Tibial artery (tissue), 4 donors: ENCODE measurements at regions not wholly inside any gene's neighbourhood (a gene's known extent, or its start where the extent isn't known, plus 50 kb on each side); places are given as distances from the start of the nearest gene placed in this dataset.

Source experiments
- DNase-seq, 2 donors: peaks; one replicate each; pipeline ENCODE4 v3.0.0-alpha.2; 2019
- H3K27ac ChIP-seq, 2 donors: fragments of 200-600 bp; sonication (generic) in 1 of 2; 1 replicate in 1 of 2; 2 replicates in 1 of 2; pipeline ENCODE4 v1.5.1; 2018 to 2019; ENCODE audit warnings: mild to moderate bottlenecking in 1 of 2
- H3K27me3 ChIP-seq, 2 donors: fragments of 200-600 bp; sonication (generic) in 1 of 2; one replicate each; pipeline versions ENCODE4 v1.5.1 to v1.6.0; 2016 to 2019
- H3K36me3 ChIP-seq, 3 donors: fragments of 200-600 bp; sonication (generic) in 2 of 3; one replicate each; pipeline ENCODE4 v1.5.1; 2016 to 2019; ENCODE audit warnings: mild to moderate bottlenecking in 2 of 3
- H3K4me1 ChIP-seq, 4 donors: fragments of 200-600 bp; sonication (generic) in 2 of 4; 1 replicate in 3 of 4; 2 replicates in 1 of 4; pipeline ENCODE4 v1.5.1; 2016 to 2019
- H3K4me3 ChIP-seq, 2 donors: fragments of 200-600 bp; sonication (generic) in 1 of 2; 1 replicate in 1 of 2; 2 replicates in 1 of 2; pipeline ENCODE4 v1.5.1; 2018 to 2019; ENCODE audit warnings: mild to moderate bottlenecking in 2 of 2
- H3K9me3 ChIP-seq, 3 donors: fragments of 200-600 bp; sonication (generic) in 1 of 3; one replicate each; pipeline ENCODE4 v1.5.1; 2016 to 2019
- CTCF ChIP-seq, 2 experiments: fragments of 200-600 bp in 1 of 2; fragments of 450-650 bp in 1 of 2; IDR thresholded peaks; one replicate each; pipeline ENCODE4 v1.5.1; 2017 to 2019; ENCODE audit warnings: antibody characterized with exemption in 2 of 2, mild to moderate bottlenecking in 1 of 2, moderate library complexity in 1 of 2
- intact Hi-C: fragments of 100-400 bp; cut with DNase I; formaldehyde crosslinking; loops from one replicate; pipeline ENCODE4 v1.15.0; 2023; ENCODE audit warnings: low total_unique reads

DNA sequence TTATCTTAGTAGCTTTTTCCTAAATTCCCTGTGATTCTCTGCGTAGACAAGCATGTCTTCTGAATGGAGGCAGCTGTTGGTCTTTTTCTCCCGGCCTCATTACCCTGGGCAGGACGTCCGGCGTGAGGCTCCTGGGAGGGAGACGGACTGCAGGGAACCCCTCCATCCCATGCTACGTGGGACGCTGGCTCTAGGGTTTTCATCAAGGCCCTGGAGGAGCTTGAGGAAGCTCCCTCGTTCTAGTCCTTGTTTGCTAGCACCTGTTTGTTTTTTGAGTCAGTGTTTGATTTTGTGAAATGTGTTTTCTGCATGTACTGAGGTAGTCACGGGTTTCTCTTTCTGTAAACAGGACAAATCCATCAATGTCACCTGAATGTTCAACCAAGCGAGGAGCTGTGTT lies 99.3 kb upstream of the TMEM18 start:
- H3K36me3 ChIP-seq, result no peaks in the 10 kb centered on the region
- no peak overlapping the region for H3K27ac ChIP-seq
- no peaks in the 10 kb centered on the region for H3K4me1 ChIP-seq
- no peak for DNase-seq
- TF ChIP-seq CTCF (IDR thresholded peaks at IDR 0.05), result no peak
- intact Hi-C loops, result no loop called here
- no peak overlapping the region for H3K4me3 ChIP-seq
- H3K9me3 ChIP-seq, result no peaks in the 10 kb centered on the region
- peaks cover 0 to 4% of the 10 kb centered on the region in 2 donors for H3K27me3 ChIP-seq

DNA sequence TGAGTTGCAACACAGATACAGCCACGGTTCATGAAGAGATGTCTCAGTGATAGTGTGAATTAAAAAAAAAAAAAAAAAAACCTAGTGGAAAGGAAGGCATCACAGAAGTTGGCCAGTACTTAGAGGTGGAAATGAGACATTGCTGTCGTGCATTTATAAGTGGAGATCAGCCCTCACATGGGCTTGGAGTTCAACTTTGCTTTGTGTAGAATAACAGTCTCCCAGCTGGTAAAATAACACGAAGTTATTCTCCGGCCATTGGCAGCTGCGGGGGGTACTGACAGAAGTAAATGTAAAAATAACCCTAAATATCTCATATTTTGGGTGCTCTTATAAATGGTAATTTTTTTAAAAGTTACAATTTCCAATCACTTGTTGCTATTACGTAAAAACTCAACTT lies 98.8 kb upstream of the TMEM18 start:
- H3K36me3 ChIP-seq, result no peaks in the 10 kb centered on the region
- no peak overlapping the region for H3K27ac ChIP-seq
- H3K9me3 ChIP-seq, result no peaks in the 10 kb centered on the region
- TF ChIP-seq CTCF (IDR thresholded peaks at IDR 0.05), result no peak
- H3K4me1 ChIP-seq, result no peaks in the 10 kb centered on the region
- H3K27me3 ChIP-seq, result peaks cover 0 to 4% of the 10 kb centered on the region in 2 donors
- H3K4me3 ChIP-seq, result no peak overlapping the region
- intact Hi-C loops, result no loop called here
- no peak for DNase-seq

GRCh38 chr2:774436-774835 lies 97.2 kb upstream of the TMEM18 start:
- Histone ChIP-seq H3K4me1 (no peaks in the 10 kb centered on the region), H3K27ac (no peak overlapping the region), H3K9me3 (no peaks in the 10 kb centered on the region), H3K4me3 (no peak overlapping the region), H3K27me3 (peaks cover 0 to 4% of the 10 kb centered on the region in 2 donors), H3K36me3 (no peaks in the 10 kb centered on the region)
- DNase-seq, result no peak
- no peak for TF ChIP-seq CTCF (IDR thresholded peaks at IDR 0.05)
- intact Hi-C loops, result no loop called here

- intact Hi-C loops, result no loop called here
- Histone ChIP-seq H3K27me3 (peaks cover 0 to 4% of the 10 kb centered on the region in 2 donors), H3K9me3 (no peaks in the 10 kb centered on the region), H3K4me3 (no peak overlapping the region), H3K36me3 (no peaks in the 10 kb centered on the region), H3K27ac (no peak overlapping the region), H3K4me1 (no peaks in the 10 kb centered on the region)
- no peak for TF ChIP-seq CTCF (IDR thresholded peaks at IDR 0.05)
- no peak for DNase-seq
Observed at GRCh38 chr2:773256-774160, 96.3 kb upstream of the TMEM18 start.

DNA sequence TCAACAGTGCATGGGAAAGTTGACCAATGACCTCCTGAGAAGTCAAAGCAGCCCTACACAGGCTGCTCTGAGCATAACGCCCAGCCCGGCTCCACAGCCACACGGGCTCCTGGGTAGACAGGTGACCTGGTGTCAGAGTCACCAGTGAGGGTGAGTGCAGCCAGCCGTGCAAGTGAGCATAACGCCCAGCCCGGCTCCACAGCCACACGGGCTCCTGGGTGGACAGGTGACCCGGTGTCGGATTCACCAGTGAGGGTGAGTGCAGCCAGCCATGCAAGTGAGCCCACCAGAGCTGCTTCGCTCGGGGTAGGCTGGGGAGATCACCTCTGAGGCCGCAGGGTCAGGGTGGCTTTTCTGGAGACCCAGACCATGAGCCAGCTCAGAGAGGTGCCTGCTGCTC lies 94.3 kb upstream of the TMEM18 start:
- no peak for DNase-seq
- Histone ChIP-seq H3K4me3 (no peak overlapping the region), H3K9me3 (no peaks in the 10 kb centered on the region), H3K27me3 (no peaks in the 10 kb centered on the region), H3K36me3 (no peaks in the 10 kb centered on the region), H3K27ac (no peak overlapping the region), H3K4me1 (no peaks in the 10 kb centered on the region)
- intact Hi-C loops, result no loop called here
- no peak for TF ChIP-seq CTCF (IDR thresholded peaks at IDR 0.05)
